GM21619 (cell line): ENCODE measurements at regions not wholly inside any gene's neighbourhood (a gene's known extent, or its start where the extent isn't known, plus 50 kb on each side); places are given as distances from the start of the nearest gene placed in this dataset.

Experiments
- ATAC-seq: cut with Tn5 transposase; IDR thresholded peaks from one replicate; pipeline ENCODE4 v1.9.1; 2021; ENCODE audit not compliant: unreplicated experiment

GRCh38 chr13:48761256-48761655 lies 107.5 kb downstream of the CYSLTR2 start:
- no peak for ATAC-seq

DNA sequence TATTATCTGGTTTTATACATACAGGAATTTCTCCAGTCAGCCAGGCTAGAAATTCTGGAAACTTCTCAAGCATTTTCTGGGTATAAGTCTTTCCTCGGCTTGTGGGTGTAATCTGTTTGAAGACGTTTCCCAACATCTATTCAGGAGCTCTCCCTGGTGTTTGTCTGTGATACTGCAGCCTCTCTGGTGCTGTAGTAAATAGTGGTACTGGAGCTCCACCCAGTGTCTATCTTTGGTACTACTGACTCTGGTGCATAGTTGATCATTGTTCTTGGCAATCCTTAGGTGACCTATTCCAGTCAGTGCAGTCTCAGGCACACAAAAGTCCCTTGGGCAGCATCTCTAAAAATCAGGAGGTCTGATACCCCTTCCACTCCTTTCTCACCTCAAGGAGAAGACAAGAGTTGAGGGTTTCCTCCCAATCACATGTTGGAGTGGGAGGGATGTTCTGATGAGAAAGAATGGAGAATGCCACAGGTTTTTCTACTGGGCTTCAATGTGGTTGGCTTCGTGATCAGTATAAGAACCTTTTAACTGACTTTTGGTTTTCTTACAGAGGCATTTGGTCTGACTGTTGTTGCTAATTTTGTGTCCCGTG lies 115.5 kb downstream of the CYSLTR2 start:
- ATAC-seq, result peak; percentile 90

GRCh38 chr13:48770372-48770771 lies 116.6 kb downstream of the CYSLTR2 start:
- ATAC-seq, result no peak

- no peak for ATAC-seq
Observed at GRCh38 chr13:48772908-48773307, 119.2 kb downstream of the CYSLTR2 start.

- no peak for ATAC-seq
Observed at GRCh38 chr13:48773531-48774275, 120.0 kb downstream of the CYSLTR2 start.

- ATAC-seq, result no peak
Observed at GRCh38 chr13:48775285-48775684, 121.6 kb downstream of the CYSLTR2 start.

- ATAC-seq, result no peak
Observed at GRCh38 chr13:48775804-48776203, 122.1 kb downstream of the CYSLTR2 start.

GRCh38 chr13:48776401-48776800 lies 122.7 kb downstream of the CYSLTR2 start:
- ATAC-seq, result no peak

- ATAC-seq, result no peak
Observed at GRCh38 chr13:48778610-48779009, 124.9 kb downstream of the CYSLTR2 start.

GRCh38 chr13:48780713-48781341 lies 127.1 kb downstream of the CYSLTR2 start:
- no peak for ATAC-seq

GRCh38 chr13:48782429-48782840 lies 128.7 kb downstream of the CYSLTR2 start:
- no peak for ATAC-seq

GRCh38 chr13:48783181-48783630 lies 129.5 kb downstream of the CYSLTR2 start:
- ATAC-seq, result no peak

GRCh38 chr13:48783695-48784230 lies 130.0 kb downstream of the CYSLTR2 start:
- no peak for ATAC-seq

DNA sequence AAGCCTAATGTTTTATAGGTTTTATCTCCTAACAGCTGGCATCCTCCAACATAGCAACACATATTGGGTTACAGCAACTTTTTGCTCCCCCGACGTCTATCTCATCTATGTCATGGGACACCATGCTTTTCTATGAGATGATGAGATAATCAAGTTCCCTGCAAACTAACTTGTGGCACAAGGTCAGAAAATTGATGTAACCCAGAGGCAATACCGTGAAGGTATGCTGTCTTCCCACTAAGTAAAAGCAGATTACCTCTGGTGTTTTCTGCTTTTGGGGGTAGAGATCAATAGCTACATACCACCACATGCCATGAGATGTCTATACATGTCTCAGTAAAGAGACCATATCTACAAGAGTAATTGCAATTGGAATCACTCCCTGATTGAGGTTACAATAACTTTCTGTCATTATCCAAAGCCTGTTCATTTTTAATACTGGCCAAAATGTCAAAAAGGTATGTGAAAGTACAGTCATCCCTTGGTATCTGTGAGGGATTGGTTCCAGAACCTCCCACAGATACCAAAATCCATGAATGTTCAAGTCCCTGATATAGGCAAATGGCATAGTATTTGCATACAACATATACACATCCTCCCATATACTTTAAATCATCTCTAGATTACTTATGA lies 131.3 kb downstream of the CYSLTR2 start:
- no peak for ATAC-seq

DNA sequence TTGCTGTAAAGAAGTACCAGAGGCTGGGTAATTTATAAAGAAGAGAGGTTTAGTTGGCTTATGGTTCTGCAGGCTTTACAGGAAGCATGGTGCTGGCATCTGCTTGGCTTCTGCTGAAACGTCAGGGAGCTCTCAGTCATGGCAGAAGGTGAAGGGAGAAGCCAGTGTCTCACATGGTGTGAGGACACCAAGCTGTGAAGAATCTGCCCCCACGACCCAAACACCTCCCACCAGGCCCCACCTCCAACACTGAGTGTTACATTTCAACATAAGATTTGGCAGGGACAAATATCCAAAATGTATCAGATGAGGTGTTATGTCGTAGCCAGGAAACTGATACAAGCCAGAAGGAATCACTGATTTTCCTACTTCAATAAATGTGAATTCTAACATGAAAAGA lies 136.5 kb downstream of the CYSLTR2 start:
- no peak for ATAC-seq

- ATAC-seq, result no peak
Observed at GRCh38 chr13:48790966-48791365, 137.2 kb downstream of the CYSLTR2 start.

GRCh38 chr13:48797127-48797526 lies 143.4 kb downstream of the CYSLTR2 start:
- no peak for ATAC-seq

GRCh38 chr13:48797761-48798160 lies 144.0 kb downstream of the CYSLTR2 start:
- ATAC-seq, result no peak

DNA sequence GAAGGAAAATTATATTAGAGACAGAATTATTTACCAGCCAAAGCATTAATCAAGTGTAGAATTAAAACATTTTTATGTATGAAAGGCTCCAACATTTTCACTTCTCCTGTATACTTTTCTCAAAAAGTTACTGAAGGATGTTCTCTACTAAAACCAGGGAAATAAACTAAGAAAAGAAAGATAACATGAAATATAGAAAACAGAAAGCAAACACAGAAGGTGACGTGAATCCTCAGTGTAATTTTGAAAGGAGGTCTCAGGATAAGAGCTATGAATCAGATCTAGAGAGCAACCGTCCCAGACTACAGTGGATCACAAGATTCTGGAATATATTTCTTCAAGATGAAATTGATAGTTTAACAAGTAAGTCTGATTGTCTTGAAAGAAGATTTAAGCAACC lies 144.5 kb downstream of the CYSLTR2 start:
- ATAC-seq, result no peak

DNA sequence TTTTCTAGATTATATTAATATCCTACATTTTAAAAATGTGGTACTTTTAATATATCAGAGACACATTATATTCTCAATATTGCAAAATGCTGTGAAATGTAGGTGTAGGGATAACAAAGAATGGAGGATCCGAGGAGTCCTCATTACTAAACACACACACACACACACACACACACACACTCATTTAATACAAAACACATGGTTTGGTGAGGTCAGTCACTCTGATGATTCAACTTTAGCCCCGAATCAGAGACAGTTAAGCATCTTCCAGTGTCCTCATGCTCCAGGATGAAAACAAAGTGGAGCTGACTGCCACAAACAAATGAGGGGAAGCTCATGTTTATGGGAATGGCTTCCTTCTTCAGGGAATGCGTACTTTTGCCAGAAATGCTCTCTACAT lies 147.5 kb downstream of the CYSLTR2 start:
- no peak for ATAC-seq

DNA sequence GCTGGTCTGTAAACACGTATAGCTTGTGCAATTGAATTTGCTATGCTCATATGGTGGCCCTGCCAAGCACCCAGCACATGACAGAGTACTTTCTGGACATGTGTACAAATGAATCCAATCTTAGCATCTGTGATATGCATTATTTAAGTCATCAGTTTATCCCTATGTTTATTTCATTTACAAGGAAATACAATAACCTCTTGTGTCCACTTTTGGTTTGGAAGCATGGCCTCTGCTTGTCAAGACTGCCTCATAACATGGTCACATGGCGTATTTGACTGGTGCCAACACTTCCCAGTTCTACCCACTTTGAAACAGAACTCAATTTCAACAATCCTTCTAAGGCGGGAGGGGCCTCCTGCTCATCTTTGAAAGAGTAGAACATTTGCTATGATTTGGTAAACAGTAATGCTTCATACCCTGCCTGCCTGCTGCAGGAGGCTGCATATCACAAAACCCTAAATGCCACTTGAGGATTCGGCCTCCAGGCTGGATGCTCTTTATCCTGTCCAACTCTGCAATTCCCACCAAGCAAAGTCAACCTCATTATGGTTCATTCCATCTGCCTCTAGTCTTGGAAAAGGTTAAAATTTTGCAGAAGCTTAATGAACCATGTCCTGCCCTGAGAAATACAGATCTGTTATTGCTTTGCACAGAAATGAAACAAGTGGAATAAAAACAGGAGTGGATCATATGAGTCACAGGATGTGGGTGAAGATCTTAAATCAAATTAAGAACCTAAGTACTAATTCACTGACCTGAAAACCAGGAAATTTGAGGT lies 151.3 kb downstream of the CYSLTR2 start:
- no peak for ATAC-seq
